ENCODE measurements at regions not wholly inside any gene's neighbourhood (a gene's known extent, or its start where the extent isn't known, plus 50 kb on each side); places are given as distances from the start of the nearest gene placed in this dataset.
"Not testable (repeated sequence)": the region's sequence is repeated elsewhere in the genome, so short reads cannot be mapped to it uniquely, and the experiment has no call there.

DNA sequence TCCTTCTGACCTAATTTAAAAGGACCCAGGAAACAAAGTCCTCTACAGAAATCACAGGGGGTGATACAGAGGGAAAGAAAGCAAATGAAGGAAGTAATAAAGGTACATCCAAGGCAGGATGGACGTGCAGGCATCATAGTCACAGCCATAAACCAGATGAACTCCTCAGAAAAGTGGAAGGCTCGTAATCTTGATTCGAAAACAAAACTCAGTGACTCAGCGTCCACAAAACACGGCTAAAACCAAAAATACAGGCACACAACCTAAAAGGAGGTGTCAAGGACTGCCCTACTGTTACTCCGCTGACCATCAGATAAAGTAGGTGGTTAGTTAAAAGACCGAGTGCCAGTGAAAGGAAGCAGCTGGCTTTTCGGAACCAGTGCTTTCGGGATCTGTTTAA, 81.5 kb downstream of the TRIM69 start:
- DNase-seq, result not testable (repeated sequence)

DNA sequence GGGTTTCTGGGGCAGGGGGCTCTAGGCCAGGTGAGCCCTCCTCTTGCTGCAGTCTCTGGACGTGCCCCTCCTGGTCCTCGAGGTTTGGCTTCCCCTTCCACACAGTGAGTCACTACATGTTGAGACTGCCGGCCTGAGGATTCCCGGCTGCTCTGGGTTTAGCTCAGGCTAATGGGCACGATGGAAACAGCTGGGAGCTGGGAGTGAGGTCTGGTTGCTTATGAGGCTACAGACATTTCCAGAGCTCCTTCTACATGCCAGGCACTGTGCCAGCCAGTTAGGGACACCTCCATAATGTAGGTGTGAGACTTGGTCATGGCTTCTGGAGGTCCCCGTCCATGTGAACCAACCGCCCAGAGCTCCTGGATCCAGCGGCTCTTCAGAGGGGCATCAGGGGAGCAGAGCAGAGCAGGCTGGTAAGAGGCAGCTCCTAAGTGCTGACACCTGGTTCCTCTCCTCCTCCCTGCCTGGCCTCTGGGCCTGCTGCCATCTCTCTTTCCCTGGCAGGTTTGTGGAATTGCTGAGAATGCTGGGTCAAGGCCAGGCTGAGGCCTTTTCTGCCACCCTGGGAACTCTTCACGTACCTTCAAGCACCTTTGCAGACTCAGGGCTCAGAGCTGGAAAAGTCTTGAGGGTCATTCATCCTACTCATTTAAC, 83.1 kb downstream of the TRIM69 start:
- DNase-seq, result not testable (repeated sequence)

DNA sequence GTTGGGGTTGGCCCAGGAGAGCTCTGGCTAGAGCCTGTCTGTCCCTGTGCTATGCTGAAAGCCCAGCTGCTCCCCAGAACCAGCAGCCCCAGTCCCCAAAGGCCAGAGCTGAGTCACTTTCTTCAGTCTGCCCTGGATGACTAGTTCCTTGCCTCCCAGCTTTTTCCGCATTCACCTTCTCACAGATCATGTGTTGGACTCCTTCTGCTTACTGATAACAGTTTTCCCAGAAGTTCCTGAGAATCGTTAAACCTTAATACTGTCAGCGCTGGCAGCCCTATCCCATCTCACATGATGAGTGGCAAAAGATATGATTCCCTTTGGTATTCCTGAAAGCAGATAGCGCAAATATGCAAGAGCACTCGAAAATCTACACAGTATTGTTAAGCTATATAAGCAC, 84.2 kb downstream of the TRIM69 start:
- not testable (repeated sequence) for DNase-seq

DNA sequence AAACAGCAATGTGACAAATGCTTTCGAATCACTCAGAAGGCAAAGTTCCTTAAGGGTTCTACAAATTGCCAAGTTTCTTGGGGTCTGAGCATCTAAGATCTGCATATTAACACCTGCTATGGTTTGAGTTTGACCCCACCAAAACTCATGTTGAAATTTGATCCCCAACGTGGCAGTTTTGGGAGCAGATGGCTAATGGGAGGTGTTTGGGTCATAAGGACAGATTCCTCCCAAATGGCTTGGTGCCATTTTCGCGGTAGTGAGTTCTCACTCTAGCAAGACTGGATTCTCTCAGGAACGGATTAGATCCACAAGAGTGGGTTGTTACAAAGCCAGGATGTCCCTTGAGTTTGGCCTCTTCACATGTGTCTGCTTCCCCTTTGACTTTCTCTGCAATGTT, 84.6 kb downstream of the TRIM69 start:
- DNase-seq, result not testable (repeated sequence)

DNA sequence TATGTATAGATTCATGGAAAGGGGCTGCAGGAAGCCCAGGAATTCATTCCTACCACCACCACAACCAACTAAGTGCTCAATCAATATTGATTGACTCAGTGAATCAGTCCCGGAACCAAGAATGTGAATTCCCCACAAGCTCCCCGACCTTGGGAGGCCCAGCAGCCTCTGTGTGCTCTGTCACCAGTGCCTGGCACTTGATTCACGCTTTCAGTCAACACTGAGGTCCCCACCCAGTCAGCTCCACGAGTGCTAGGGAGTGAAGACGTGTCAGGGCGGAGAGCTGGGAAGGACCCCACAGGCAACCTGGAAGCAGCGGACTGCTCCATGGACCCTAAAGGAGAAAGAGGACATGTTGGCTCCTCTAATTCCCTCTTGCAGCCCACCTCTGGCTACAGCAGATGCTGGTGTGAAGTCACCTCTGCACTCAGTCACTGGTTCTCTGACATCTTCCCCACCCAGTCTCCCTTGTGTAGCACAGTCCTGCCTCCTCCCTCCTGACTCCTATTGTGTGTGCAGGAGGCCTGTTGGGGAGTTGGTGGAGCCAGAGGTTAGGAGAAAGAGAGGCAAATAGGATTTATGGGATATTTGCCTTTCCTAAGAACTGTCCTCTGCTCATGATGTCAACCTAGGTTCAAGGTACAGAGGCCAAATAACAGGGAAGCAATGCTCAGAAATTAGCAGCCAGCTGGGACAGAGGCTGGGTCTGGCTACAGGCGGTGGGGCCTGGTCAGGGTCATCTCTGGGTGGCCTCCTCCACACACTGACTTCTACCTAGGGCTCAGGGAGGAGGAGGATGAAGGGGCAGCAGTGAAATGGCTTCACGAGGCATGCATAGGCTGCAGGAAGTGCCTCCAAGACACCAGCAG, 88.2 kb downstream of the TRIM69 start:
- DNase-seq, result not testable (repeated sequence)

DNA sequence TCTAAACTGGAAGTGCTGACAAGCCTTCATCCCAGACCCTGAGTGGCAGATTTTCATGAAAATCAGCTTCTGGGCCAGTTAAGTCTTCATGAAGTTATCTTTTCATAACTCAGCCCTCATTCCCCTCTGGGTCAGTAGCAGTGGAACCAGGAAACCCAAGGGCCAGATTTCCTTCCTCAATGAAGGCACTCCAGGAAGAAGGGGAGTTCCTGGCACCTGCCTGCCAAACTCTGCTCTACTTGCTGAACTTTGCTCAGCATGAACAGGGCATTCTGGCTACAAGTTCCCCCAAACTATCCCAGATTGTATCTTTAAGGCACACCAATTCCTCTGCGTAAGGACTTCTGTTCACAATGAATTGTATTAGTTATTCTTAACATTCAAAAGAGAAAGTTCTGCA, 90.3 kb downstream of the TRIM69 start:
- DNase-seq, result not testable (repeated sequence)

DNA sequence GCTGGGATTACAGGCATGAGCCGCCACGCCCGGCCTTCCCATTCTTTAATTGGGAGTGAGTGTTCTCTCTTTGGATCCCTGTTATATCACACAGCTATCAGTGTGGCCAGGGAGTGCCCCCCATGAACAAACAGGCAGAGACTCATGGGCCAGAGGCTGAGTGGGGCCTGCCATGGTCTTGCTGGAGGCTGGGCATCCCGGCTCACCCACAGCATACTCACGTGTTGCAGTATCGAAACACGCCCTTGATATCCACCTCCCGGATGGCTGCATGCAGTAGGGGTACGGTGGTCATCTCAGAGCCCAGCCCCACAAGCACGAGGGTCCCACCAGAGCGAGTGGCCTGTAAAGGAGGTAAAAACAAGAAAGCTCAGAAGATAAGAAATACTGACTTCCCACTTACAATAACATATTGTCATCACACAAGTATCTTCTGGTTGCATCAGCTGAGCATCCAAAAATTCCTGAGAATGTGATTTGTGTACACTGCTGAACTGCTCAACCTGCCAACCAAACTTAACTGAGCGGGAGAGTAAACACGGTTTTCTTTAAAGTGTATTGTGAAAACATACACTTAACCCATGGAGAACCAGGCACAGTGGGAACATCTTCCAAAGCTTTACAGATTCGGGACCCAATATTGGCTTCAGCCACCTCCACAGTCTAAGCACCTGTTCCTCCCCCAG, 92.0 kb downstream of the TRIM69 start:
- not testable (repeated sequence) for DNase-seq

DNA sequence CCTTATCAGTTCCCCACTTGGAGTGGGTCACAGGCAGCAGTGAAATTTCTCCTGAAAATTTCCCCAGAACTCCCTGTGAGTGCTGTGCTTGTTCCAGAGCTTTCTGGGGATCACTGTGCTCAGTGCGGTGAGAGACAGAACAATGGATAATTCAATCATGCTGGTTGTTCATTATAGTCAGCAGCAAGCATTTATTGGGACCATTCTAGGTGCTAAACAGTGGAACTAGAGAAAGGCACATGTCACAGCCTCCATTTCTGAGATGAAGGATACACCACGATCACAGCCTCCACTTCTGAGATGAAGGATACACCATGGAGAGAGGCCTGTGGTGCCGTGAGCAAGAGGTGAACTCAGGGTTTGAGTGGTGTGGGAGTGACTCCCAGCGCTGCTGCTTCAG, 92.8 kb downstream of the TRIM69 start:
- DNase-seq, result not testable (repeated sequence)

DNA sequence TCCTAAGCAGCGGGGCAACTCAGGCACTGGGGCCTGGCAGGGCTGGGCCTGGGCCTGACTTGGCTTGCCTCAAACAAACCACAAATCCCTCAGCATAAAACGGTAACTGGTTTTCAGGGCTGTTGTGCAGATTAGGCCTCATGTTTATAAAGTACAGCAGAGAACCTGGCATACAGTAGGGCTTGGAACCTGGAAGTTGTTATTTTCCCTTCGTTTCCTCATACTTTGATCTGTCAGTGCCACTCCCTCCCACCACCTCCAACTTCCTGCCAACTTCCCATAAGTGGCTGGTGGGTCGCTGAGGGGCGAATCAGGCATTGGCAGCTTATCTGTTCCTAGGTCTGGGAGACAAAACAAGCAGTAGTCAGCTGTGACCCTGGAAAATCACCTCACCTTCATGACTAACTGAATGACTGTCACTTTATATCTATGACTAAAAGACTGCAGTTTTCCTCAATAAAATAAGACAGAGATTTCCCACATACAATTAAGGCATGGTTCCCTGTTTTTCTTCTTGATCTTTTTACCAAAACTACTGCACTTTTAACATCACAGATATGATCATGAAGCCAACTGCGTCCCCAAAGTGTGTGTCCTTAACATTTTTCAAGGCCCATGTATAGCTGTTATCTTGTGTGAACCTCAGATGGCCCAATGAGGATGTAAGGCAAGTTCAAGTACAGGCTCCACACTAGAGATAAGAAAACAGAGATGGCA, 94.5 kb downstream of the TRIM69 start:
- not testable (repeated sequence) for DNase-seq

DNA sequence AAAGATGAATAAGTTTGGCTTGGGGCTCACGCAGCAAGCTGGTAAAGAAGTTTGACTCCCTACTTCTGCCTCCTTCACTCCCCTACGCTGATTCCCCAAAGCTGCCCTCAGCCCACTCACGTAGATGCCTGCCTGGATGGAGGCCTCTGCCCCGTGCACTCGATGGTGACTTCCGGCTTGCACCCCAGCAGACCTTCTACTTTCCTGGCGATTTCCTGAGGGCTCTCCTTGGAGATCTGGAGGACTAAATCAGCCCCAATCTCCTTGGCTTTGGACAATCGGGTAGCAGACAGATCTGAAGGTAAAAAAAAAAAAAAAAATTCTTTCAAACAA, 95.0 kb downstream of the TRIM69 start:
- not testable (repeated sequence) for DNase-seq

DNA sequence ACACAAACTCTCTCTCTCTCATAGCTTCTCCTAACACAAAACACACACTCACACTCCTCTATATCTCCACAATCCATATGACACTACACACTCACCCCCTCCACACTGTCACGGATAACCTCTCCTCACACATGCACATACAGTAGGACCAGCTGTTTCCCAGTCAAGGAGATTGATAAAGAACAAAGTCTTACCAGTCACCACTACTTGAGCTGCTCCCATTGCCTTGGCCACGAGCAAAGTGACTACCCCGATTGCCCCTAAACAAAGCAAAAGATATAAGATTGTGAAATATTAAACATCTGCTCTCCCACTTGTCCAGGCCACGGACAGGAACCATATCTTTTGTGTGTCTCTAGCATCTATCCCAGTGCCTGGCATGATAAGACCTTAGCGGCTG, 95.8 kb downstream of the TRIM69 start:
- not testable (repeated sequence) for DNase-seq

DNA sequence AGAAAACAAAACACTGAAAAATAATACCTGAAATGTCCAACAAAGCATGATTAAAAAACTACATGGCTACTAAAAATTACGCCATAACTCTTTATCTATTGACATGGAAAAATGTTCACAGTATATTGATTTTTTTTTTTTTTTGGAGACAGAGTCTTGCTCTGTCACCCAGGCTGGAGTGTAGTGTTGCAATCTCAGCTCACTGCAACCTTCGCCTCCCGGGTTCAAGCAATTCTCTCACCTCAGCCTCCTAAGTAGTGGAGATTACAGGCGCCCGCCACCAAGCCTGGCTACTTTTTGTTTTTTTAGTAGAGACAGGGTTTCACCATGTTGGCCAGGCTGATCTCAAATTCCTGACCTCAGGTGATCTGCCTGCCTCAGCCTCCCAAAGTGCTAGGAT, 96.8 kb downstream of the TRIM69 start:
- not testable (repeated sequence) for DNase-seq

DNA sequence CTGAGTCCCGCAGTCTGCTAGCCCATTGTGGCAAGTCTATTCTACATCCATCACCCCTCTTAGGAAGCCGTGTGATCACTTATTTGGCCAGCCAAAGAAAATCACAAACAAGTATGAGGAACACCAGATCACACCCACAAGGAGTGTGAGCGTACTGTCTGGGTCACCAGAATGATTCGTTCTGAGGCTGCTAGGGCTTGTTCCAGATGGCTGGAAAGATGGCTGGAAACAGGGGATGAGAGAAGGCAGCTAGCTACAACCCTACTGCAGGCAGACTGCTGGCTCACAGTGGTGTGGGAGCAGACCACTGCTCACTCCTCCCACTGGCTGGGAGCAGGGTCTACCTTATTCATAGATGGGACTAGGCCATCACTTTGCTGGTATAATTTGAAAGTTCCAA, 97.4 kb downstream of the TRIM69 start:
- DNase-seq, result not testable (repeated sequence)

DNA sequence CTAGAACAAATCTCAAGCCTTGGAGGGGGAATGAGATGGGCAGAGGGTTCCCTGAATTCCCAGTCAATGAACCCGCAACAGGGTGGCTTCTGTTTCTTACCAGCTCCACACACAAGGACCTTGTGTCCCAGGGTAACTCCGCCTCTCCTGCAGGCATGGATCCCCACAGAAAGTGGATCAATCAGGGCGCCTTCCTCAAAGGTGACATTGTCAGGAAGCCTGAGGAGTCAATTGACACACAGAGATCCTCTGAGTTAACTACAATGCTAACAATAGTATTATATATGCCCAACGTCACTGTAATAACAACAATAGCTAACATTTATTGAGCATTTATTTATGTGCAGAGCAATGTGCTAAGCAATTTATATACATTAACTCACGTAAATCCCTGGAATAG, 98.8 kb downstream of the TRIM69 start:
- not testable (repeated sequence) for DNase-seq

DNA sequence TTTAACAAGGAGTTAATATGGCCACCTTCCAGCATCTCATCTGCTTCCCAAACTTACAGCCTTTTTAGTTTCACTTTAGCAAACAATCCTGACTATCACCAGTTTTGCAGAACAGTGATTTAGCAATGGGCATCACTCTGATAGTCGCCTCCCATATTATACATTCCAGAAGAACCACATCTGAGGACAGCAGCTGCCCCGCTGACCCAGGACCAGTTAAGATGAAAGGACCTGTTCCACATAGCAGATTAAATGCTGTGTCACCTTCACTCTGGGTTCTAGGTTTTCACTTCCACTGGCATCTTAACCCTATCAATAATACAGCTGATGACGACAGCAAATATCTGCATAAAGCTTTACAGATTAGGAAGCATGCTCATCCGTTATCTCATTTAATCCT, 99.8 kb downstream of the TRIM69 start:
- DNase-seq, result no peak

DNA sequence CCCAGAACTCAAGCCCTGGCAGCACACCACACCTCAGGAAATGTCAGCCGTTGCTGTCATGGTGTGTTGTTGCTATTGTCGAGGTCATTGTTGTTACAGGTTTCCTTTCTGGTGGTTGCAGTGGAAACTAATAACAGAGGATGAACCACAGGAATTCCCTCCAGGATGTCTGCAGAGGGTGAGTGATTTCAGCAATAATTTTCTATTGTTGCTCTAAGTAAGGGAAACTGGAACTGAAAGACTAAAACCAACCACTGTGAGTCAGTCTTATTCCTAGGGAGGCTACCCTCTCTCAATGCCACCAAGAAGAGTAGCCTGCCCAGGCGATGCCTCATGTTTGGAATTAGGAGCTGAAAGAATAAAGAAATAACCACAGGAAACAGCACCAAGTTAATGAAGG, 102.6 kb downstream of the TRIM69 start:
- not testable (repeated sequence) for DNase-seq

DNA sequence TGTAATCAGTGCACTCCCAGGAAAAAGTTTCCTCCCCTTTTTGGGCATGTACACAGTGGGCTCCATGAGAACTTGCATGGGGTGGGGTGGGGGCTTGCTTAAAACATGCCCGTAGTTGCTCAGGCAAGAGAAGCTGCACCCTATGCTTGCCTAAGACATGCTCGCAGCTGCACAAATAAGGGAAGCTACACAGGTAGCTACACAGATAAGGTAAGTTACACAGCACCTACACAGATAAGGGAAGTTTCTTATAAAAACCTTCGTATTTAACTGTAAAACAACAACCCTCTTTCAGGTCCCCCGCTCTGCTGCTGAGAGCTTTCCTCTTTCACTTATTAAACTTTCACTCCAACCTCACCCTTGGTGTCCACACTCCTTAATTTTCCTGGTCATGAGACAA, 105.4 kb downstream of the TRIM69 start:
- DNase-seq, result not testable (repeated sequence)

DNA sequence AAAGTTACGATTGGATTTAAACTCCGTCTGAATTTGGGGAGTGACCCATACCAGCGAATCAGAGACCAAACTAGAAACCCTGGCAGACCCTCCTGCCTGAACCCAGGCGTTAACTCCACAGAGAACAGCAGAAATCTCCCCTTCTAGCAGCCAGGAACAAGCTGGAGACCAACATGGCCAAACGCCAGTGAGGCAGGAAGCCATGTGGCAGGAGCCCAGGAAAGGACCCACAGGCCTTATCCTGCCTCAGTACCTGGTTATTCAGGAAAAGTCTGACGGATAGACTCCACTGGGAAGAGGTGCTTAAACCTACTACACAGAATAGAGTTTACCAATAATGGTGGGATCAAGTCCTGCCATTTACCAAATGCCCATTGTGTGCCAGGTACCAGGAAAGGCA, 106.6 kb downstream of the TRIM69 start:
- DNase-seq, result not testable (repeated sequence)

DNA sequence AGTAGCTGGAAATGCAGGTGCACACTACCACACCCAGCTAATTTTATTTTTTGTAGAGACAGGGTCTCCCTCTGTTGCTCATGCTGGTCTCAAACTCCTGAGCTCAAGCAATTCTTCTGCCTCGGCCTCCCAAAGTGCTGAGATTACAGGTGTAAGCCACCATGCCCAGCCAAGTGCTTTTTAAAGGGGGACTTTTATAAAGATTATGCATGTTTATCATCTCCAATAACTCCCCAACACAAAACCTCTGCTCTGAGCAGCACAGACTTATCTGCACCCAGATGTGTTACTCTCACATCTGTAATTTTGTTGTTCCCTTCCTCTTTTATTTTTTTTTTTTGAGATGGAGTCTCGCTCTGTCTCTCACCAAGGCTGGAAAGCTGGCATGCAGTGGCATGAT, 108.6 kb downstream of the TRIM69 start:
- DNase-seq, result not testable (repeated sequence)

DNA sequence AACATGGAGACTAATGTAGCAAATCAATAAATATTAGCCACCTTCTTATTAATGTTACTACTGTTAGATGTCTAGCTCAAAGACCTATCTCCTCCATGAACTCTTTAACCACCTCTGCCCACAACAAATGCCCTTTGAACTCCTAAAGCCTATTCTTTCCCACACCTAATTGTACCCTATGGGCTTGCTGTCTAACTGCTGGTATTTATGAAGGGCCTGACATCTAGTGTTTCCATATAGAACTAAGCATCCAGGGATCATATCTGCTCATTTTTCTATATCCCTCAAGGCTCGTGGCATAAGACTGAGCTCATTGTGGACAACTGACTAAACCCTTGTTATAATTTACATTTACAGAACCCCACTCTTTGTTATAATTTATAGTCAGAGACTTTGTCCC, 109.8 kb downstream of the TRIM69 start:
- DNase-seq, result not testable (repeated sequence)

DNA sequence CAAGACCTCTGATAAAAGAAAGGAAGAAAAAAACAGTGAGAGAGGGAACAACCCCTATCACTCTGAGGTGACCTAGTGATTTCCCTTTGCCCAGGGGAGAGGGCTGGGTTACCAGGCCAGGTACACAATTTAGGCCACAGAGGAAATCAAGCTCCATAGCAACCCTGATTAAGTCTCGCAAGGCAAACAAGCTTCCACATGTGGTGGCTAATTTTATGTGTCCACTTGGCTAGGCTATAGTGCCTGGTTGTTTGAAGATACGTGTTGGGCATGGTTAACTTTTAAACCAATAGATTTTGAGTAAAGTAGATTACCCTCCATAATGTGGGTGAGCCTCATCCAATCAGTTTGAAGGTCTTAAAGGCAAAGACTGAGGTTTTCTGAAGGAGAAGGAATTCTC, 108.9 kb upstream of the TERB2 start:
- DNase-seq, result not testable (repeated sequence)

DNA sequence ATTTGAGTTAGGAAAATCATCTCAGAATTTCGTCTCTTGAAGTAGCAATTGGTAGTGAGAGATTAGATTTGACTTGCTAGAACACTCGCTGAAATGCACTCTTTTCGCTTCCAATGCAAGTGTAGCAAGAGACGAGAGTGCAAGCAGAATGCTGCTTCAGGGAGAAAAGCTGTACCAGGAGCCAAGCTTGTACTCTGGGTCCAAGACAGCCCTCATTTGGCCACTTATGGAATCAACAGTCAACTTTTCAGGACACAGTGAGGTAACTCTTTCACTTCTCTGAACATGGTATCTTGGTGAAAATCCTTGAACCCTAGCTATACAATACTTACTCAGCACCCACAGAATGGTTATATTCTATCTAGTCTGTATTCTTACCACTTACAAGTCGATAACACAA, 107.6 kb upstream of the TERB2 start:
- DNase-seq, result not testable (repeated sequence)

All from right lung (tissue), 2 donors.